ENCODE measurements at regions not wholly inside any gene's neighbourhood (a gene's known extent, or its start where the extent isn't known, plus 50 kb on each side); places are given as distances from the start of the nearest gene placed in this dataset.
"Not testable (repeated sequence)": the region's sequence is repeated elsewhere in the genome, so short reads cannot be mapped to it uniquely, and the experiment has no call there.

DNA sequence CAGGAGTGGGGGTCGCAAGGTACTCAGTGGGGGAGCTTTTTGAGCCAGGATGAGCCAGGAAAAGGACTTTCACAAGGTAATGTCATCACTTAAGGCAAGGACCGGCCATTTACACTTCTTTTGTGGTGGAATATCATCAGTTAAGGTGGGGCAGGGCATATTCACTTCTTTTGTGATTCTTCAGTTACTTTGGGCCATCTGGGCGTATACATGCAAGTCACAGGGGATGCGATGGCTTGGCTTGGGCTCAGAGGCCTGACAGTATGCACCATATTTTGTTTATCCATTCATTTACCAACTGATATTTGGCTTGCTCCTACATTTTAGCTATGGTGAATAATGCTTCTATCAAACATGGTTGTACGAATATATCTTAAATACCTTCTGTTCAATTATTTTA, 1728.1 kb upstream of the AGA start:
- not testable (repeated sequence) for TF ChIP-seq CTCF, POLR2A (IDR thresholded peaks at IDR 0.05)
